Ascending aorta (tissue), 2 donors: ENCODE measurements at regions not wholly inside any gene's neighbourhood (a gene's known extent, or its start where the extent isn't known, plus 50 kb on each side); places are given as distances from the start of the nearest gene placed in this dataset.

Source experiments
- DNase-seq, 2 donors: peaks; one replicate each; pipeline ENCODE4 v3.0.0-alpha.2; 2019; ENCODE audit warnings: low spot score in 2 of 2
- H3K27ac ChIP-seq, 2 donors: fragments of 200-600 bp; sonication (generic); one replicate each; pipeline ENCODE4 v1.5.1; 2016 to 2017; ENCODE audit warnings: mild to moderate bottlenecking in 1 of 2
- H3K27me3 ChIP-seq: fragments of 200-600 bp; sonication (generic); one replicate; pipeline ENCODE4 v1.5.1; 2017
- H3K36me3 ChIP-seq, 2 donors: fragments of 200-600 bp; sonication (generic); one replicate each; pipeline ENCODE4 v1.5.1; 2016
- H3K4me1 ChIP-seq, 2 donors: fragments of 200-600 bp; sonication (generic); one replicate each; pipeline ENCODE4 v1.5.1; 2016 to 2017; ENCODE audit warnings: mild to moderate bottlenecking in 1 of 2
- H3K4me3 ChIP-seq, 2 donors: fragments of 200-600 bp; sonication (generic); one replicate each; pipeline ENCODE4 v1.5.1; 2016 to 2017; ENCODE audit warnings: mild to moderate bottlenecking in 1 of 2
- H3K9me3 ChIP-seq, 2 donors: fragments of 200-600 bp; sonication (generic); one replicate each; pipeline ENCODE4 v1.5.1; 2016
- intact Hi-C: fragments of 100-400 bp; cut with DNase I; formaldehyde crosslinking; loops from one replicate; pipeline ENCODE4 v1.15.1; 2023
- TF ChIP-seq, protein P1 (sequence below), 3 experiments: fragments of 200-600 bp in 2 of 3; fragments of 450-650 bp in 1 of 3; sonication (generic) in 2 of 3; IDR thresholded peaks; one replicate each; pipeline ENCODE4 v1.5.1; 2016 to 2019; ENCODE audit warnings: antibody characterized with exemption in 3 of 3, mild to moderate bottlenecking in 1 of 3, moderate library complexity in 1 of 3

DNA sequence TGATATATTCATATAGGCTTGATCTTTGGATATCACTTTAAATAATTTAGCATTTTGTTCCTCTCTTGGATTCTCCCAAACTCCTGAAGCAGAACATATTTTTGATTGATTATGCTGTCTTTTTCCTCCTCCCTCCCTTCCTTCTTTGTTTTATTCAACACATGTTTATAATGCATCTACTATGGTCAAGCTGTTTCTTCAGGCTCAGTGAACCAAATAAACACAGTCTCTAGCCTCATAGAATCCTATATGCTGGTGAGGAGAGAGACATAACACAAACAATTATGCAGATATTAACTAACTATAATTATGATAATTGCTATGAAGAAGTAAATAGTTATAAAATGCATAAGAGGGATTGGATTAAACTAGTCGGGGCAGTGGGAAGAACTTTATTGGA lies 1023.6 kb upstream of the RAG2 start:
- H3K27me3 ChIP-seq = no peaks in the 10 kb centered on the region
- DNase-seq = no peak
- H3K9me3 ChIP-seq = no peaks in the 10 kb centered on the region
- H3K4me3 ChIP-seq = no peak overlapping the region
- intact Hi-C loops = no loop called here
- H3K36me3 ChIP-seq = no peaks in the 10 kb centered on the region
- no peaks in the 10 kb centered on the region for H3K4me1 ChIP-seq
- TF ChIP-seq, protein P1, sequence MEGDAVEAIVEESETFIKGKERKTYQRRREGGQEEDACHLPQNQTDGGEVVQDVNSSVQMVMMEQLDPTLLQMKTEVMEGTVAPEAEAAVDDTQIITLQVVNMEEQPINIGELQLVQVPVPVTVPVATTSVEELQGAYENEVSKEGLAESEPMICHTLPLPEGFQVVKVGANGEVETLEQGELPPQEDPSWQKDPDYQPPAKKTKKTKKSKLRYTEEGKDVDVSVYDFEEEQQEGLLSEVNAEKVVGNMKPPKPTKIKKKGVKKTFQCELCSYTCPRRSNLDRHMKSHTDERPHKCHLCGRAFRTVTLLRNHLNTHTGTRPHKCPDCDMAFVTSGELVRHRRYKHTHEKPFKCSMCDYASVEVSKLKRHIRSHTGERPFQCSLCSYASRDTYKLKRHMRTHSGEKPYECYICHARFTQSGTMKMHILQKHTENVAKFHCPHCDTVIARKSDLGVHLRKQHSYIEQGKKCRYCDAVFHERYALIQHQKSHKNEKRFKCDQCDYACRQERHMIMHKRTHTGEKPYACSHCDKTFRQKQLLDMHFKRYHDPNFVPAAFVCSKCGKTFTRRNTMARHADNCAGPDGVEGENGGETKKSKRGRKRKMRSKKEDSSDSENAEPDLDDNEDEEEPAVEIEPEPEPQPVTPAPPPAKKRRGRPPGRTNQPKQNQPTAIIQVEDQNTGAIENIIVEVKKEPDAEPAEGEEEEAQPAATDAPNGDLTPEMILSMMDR (IDR thresholded peaks at IDR 0.05) = no peak
- H3K27ac ChIP-seq = no peak overlapping the region

DNA sequence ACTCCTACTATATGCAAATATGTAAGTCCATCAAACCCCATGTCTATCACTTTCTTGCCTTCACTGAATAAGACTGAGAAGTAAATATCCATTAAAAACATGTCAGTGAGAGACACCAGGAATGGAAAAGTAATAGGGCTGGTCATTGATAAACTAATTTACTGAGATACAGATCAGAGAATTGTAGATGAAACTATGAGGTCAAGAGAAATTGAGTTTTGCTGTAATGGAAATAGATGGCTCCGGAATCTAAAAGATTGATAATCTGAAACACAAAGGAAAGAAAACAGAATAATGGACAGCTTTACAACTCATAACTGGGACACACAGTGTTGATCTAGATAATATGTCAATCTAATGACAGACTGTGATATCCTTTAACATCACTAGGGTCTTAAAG lies 1018.3 kb upstream of the RAG2 start:
- no peaks in the 10 kb centered on the region for H3K36me3 ChIP-seq
- H3K27me3 ChIP-seq = no peaks in the 10 kb centered on the region
- TF ChIP-seq, protein P1 (IDR thresholded peaks at IDR 0.05) = no peak
- no peak for DNase-seq
- H3K27ac ChIP-seq = no peak overlapping the region
- no peak overlapping the region for H3K4me3 ChIP-seq
- H3K9me3 ChIP-seq = no peaks in the 10 kb centered on the region
- intact Hi-C loops = no loop called here
- H3K4me1 ChIP-seq = no peaks in the 10 kb centered on the region

DNA sequence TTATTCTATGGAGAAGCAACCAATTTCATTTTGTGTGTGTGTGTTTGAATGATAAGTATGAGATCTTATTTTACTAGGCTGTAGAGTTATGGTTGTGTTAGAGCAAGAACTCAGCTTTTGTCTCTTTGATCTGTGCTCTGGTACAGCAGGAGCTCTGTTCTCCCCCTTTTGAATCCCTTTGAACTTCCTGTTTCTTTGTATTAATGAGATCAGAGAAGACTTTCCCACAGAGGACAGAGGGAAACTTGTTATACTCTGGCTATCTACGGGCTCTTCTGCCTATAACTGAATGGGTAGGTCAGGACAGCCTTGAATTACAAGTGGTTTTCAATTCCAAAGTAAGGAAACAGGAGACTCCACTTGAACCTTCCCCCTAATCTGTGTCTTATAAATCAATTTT lies 1015.0 kb upstream of the RAG2 start:
- DNase-seq = no peak
- no peaks in the 10 kb centered on the region for H3K27me3 ChIP-seq
- no peaks in the 10 kb centered on the region for H3K9me3 ChIP-seq
- H3K4me1 ChIP-seq = no peaks in the 10 kb centered on the region
- TF ChIP-seq, protein P1 (IDR thresholded peaks at IDR 0.05) = no peak
- no peaks in the 10 kb centered on the region for H3K36me3 ChIP-seq
- H3K27ac ChIP-seq = no peak overlapping the region
- intact Hi-C loops = no loop called here
- no peak overlapping the region for H3K4me3 ChIP-seq

DNA sequence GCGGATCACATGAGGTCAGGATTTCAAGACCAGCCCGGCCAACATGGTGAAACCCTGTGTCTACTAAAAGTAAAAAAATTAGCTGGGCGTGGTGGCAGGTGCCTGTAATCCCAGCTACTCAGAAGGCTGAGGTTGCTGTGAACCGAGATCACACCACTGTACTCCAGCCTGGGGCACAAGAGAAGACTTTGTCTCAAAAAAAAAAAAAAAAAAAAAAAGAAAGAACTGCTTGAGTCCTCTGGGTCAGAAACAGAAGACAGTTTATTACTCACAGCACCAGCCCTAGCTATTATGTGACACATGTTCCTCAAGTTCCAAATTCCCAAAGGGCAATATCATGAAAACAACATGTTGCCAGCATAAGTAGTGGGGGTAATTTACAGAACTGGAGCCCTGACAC lies 1014.1 kb upstream of the RAG2 start:
- Histone ChIP-seq H3K27ac (no peak overlapping the region), H3K4me1 (no peaks in the 10 kb centered on the region), H3K36me3 (no peaks in the 10 kb centered on the region), H3K27me3 (no peaks in the 10 kb centered on the region), H3K9me3 (no peaks in the 10 kb centered on the region), H3K4me3 (no peak overlapping the region)
- intact Hi-C loops = no loop called here
- TF ChIP-seq, protein P1 (IDR thresholded peaks at IDR 0.05) = no peak
- no peak for DNase-seq

DNA sequence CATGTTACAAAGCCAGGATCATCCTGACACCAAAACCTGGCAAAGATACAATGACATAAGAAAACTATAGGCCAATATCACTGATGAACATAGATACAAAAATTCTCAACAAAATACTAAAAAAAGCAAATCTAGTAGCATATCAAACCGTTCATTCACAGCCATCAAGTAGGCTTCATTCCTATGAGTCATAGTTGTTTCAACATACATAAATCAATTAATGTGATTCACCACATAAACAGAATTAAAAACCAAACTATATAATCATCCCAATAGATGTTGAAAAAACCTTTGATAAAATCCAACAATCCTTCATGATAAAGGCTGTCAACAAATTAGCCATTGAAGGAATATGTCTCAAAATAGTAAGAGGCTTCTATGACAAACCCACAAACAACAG lies 1007.2 kb upstream of the RAG2 start:
- DNase-seq = no peak
- Histone ChIP-seq H3K9me3 (no peaks in the 10 kb centered on the region), H3K4me1 (no peaks in the 10 kb centered on the region), H3K4me3 (no peak overlapping the region), H3K27me3 (no peaks in the 10 kb centered on the region), H3K36me3 (no peaks in the 10 kb centered on the region), H3K27ac (no peak overlapping the region)
- intact Hi-C loops = no loop called here
- TF ChIP-seq, protein P1 (IDR thresholded peaks at IDR 0.05) = no peak

DNA sequence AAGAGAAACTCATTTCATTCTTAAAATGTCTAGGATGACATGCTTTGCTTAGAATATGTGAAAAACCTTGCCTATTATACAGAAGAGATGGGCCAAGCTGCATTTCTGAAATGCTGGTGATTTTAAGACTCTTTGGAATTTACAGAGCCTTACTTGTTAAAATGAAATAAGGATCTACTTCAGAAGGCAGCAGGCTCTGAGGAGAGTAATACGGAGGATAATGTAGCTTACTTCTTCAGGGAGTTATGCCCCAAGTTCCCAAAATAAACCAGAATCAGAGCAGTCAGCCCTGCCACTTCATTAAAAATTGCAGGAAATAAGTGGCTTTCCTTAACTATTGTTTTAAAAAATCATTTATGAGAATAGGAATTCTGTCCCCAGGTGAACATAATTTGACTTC lies 1000.3 kb upstream of the RAG2 start:
- H3K27me3 ChIP-seq = no peaks in the 10 kb centered on the region
- intact Hi-C loops = no loop called here
- H3K9me3 ChIP-seq = no peaks in the 10 kb centered on the region
- TF ChIP-seq, protein P1 (IDR thresholded peaks at IDR 0.05) = no peak
- H3K4me1 ChIP-seq = no peaks in the 10 kb centered on the region
- H3K36me3 ChIP-seq = no peaks in the 10 kb centered on the region
- H3K4me3 ChIP-seq = no peak overlapping the region
- no peak for DNase-seq
- no peak overlapping the region for H3K27ac ChIP-seq
